ENCODE measurements at regions not wholly inside any gene's neighbourhood (a gene's known extent, or its start where the extent isn't known, plus 50 kb on each side); places are given as distances from the start of the nearest gene placed in this dataset.

DNA sequence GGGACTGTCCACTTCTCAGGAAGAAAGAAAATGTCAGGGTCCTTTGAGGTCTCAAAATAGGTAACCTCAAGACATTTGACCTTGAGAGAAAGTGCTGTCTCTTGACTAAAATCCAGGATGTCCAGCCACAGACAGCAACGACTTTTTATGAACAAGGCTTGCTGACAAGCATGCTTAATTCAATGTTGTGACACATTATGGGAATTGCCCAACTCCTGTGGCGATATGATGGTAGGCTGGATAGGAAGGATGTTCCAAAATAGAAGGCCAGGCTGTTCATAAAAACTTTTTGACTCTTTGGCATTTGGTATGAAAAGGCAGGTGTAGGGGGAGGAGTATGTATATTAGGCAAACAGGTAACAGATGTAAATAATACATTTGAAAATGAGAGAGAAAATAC, 50.8 kb upstream of the EDNRA start:
- no peak overlapping the region for H3K4me3 ChIP-seq (ENCODE audit: low read depth, low read length)
- TF ChIP-seq CTCF (IDR thresholded peaks at IDR 0.05; ENCODE audit: control insufficient read depth, extremely low read depth, insufficient read depth): no peak

More for the DNA sequence above, 50.8 kb upstream of the EDNRA start:
- DNase-seq (ENCODE audit: low read depth): no peak

Data from LNCaP clone FGC (cell line).